Tibial nerve (tissue), 4 donors: ENCODE measurements at regions not wholly inside any gene's neighbourhood (a gene's known extent, or its start where the extent isn't known, plus 50 kb on each side); places are given as distances from the start of the nearest gene placed in this dataset.

Experiments
- CTCF ChIP-seq, 5 experiments: fragments of 200-600 bp in 3 of 5; fragments of 450-650 bp in 2 of 5; sonication (generic) in 3 of 5; IDR thresholded peaks; one replicate each; pipeline ENCODE4 v1.5.1; 2016 to 2019; ENCODE audit warnings: antibody characterized with exemption in 5 of 5, mild to moderate bottlenecking in 3 of 5, moderate library complexity in 2 of 5
- EP300 ChIP-seq, 2 donors: sonication (generic); formaldehyde crosslinking; IDR thresholded peaks; one replicate each; pipeline ENCODE4 v1.6.1; 2017; ENCODE audit warnings: antibody characterized with exemption in 2 of 2, mild to moderate bottlenecking in 1 of 2
- POLR2A ChIP-seq, 2 donors: fragments of 450-650 bp; IDR thresholded peaks; one replicate each; pipeline ENCODE4 v1.6.1; 2017; ENCODE audit warnings: antibody characterized with exemption in 2 of 2, mild to moderate bottlenecking in 2 of 2, moderate library complexity in 2 of 2

- TF ChIP-seq CTCF (IDR thresholded peaks at IDR 0.05) (no peak), POLR2A (IDR thresholded peaks at IDR 0.05) (no peak), EP300 (IDR thresholded peaks at IDR 0.05) (no peak)
Measured at GRCh38 chr5:32522429-32523143, 62.8 kb upstream of the SUB1 start.
